ENCODE measurements at regions not wholly inside any gene's neighbourhood (a gene's known extent, or its start where the extent isn't known, plus 50 kb on each side); places are given as distances from the start of the nearest gene placed in this dataset.

DNA sequence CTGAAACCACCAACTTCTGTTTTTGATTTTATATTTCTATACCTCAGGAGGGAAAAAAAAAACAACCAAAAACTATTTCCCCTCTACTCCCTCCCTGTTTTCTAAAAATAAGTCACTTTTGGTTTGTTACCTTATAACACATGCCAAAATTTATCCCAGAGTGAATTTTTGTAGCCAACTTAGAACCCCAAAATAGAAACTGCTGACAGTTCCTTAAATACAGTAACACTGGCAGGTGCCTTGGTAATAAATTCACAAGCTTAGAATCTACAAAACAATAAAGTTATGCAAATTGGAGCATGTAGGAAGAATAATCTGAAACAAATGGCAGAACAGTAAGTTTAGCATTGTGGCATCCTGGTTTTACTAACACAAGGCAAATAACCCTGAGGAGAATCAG lies 165.0 kb upstream of the HDAC9 start:
- no peak for DNase-seq (ENCODE audit: low read depth)
- no peak overlapping the region for H3K4me3 ChIP-seq (replicated peaks; ENCODE audit: low read depth, low read length)

GRCh38 chr7:18336626-18337025 lies 158.9 kb upstream of the HDAC9 start:
- no peak overlapping the region for H3K4me3 ChIP-seq (replicated peaks; ENCODE audit: low read depth, low read length)
- no peak for DNase-seq (ENCODE audit: low read depth)
- TF ChIP-seq CTCF (IDR thresholded peaks at IDR 0.05; ENCODE audit: low read length, missing control alignments), result no peak

More for the DNA sequence above, 165.0 kb upstream of the HDAC9 start:
- TF ChIP-seq CTCF (IDR thresholded peaks at IDR 0.05; ENCODE audit: low read length, missing control alignments), result no peak

DNA sequence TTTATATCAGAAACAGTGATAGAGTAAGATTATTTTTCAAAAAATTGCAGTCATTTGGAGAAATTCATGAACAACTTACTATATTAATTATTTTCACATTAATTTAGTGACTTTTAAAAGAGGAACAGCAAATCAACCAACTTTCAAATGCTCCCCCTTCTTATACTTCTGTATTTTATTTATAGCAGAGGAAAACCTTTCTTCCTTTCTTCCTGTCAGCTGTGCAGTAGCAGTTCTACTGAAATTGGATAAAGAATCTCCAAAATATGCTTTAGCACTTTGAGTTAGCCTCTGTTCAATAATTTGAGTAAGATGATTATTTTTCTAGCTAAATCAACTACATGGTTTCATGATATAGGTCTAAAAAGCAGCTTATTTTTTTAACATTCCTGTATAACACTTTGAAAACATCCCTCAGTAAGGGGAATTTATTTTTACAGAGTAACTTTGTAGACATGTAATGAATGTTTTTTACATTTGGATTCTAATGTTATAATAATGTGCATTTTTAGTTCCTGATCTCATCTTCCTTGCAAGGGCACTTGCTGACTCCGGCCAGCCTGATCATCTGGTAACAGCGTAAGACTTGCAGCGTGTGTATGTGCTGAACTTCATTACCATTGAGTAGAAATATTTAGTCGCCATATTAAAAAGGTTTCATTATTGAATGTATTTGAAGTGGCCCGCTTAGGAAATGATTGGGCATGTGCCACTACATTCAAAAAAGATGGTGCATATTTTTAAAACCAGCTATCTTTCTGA lies 158.3 kb upstream of the HDAC9 start:
- TF ChIP-seq CTCF (IDR thresholded peaks at IDR 0.05; ENCODE audit: low read length, missing control alignments), result no peak
- no peak overlapping the region for H3K4me3 ChIP-seq (replicated peaks; ENCODE audit: low read depth, low read length)
- DNase-seq (ENCODE audit: low read depth), result no peak

DNA sequence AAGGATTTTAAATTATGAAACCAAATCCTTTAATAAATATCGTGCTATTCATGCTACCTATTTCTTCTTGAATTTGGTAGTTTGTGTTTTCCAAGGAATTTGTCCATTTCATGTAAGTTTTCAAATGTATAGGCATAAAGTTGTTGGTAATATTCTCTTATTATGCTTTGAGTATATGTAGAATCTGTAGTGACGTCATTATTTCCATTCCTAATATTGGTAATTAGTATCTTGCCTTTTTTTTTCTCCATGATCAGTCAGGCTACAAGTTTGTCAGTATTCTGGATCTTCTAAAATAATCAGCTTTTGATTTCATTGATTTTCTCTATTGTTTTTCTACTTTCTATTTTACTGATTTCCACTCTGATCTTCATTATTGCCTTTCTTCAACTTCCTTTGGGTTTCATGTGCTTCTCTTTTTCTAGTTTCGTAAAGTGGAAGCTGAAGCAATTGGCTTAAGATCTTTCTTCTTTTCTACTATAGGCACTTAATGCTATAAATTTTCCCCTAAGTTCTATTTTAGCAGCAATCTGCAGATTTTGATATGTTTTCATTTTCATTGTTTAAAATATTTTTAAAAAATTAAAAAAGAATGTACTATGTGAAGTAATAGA lies 156.5 kb upstream of the HDAC9 start:
- no peak for TF ChIP-seq CTCF (IDR thresholded peaks at IDR 0.05; ENCODE audit: low read length, missing control alignments)
- no peak for DNase-seq (ENCODE audit: low read depth)
- H3K4me3 ChIP-seq (replicated peaks; ENCODE audit: low read depth, low read length), result no peak overlapping the region

GRCh38 chr7:18341756-18342155 lies 153.8 kb upstream of the HDAC9 start:
- DNase-seq (ENCODE audit: low read depth), result no peak
- H3K4me3 ChIP-seq (replicated peaks; ENCODE audit: low read depth, low read length), result no peak overlapping the region
- TF ChIP-seq CTCF (IDR thresholded peaks at IDR 0.05; ENCODE audit: low read length, missing control alignments), result no peak

GRCh38 chr7:18343047-18343446 lies 152.5 kb upstream of the HDAC9 start:
- TF ChIP-seq CTCF (IDR thresholded peaks at IDR 0.05; ENCODE audit: low read length, missing control alignments), result no peak

GRCh38 chr7:18344536-18344935 lies 151.0 kb upstream of the HDAC9 start:
- no peak for TF ChIP-seq CTCF (IDR thresholded peaks at IDR 0.05; ENCODE audit: low read length, missing control alignments)
- DNase-seq (ENCODE audit: low read depth), result no peak
- no peak overlapping the region for H3K4me3 ChIP-seq (replicated peaks; ENCODE audit: low read depth, low read length)

More at GRCh38 chr7:18343047-18343446, 152.5 kb upstream of the HDAC9 start:
- DNase-seq (ENCODE audit: low read depth), result no peak
- no peak overlapping the region for H3K4me3 ChIP-seq (replicated peaks; ENCODE audit: low read depth, low read length)
